Endothelial cell of umbilical vein (primary cell): ENCODE measurements at regions not wholly inside any gene's neighbourhood (a gene's known extent, or its start where the extent isn't known, plus 50 kb on each side); places are given as distances from the start of the nearest gene placed in this dataset.

Source experiments
- BruUV-seq: library from RNA; stranded (reverse); fragments of 400-500 nt; replicated peaks from 2 replicates; lab custom pipeline; 2021; lab: Mats Ljungman, UMichigan
- CTCF ChIA-PET: fragments of 300-600, 350-600 bp; sonication (Branson Sonifier 250); formaldehyde crosslinking; loops from one replicate; lab custom pipeline; 2021; ENCODE audit warnings: antibody characterized with exemption, inconsistent platforms; lab: Charles Lee
- POLR2A ChIA-PET: fragments of 300-600, 350-600 bp; sonication (Branson Sonifier 250); formaldehyde crosslinking; loops from one replicate; lab custom pipeline; 2021; ENCODE audit warnings: antibody characterized with exemption, inconsistent platforms; lab: Charles Lee
- DNase-seq: peaks from one replicate; pipeline ENCODE4 v3.0.0-alpha.2; 2011; ENCODE audit warnings: low read depth, low spot score
- FAIRE-seq: peaks from 2 replicates; lab custom pipeline; 2011; peaks lifted over from hg19 to GRCh38; lab: Jason Lieb, UNC
- H2AFZ ChIP-seq: 2 replicates; pipeline ENCODE4 v1.6.0; 2012; ENCODE audit warnings: low read depth, low read length, control low read depth, inconsistent platforms
- H3K27ac ChIP-seq: 2 replicates; pipeline ENCODE4 v1.5.1; 2011; ENCODE audit warnings: low read depth, mild to moderate bottlenecking, control low read depth, low read length, moderate library complexity; ENCODE audit not compliant: insufficient read depth
- H3K27me3 ChIP-seq, 2 experiments: 2 replicates each; pipeline versions ENCODE4 v1.6.0 to v1.6.1; 2011; ENCODE audit warnings: low read length in 2 of 2, mixed read lengths in 1 of 2; ENCODE audit not compliant: control insufficient read depth in 2 of 2, insufficient read depth in 2 of 2
- H3K36me3 ChIP-seq, 2 experiments: 2 replicates in 1 of 2; 3 replicates in 1 of 2; pipeline ENCODE4 v1.5.1; 2011; ENCODE audit warnings: low read length in 2 of 2, mild to moderate bottlenecking in 1 of 2, moderate library complexity in 1 of 2; ENCODE audit not compliant: control insufficient read depth in 2 of 2, insufficient read depth in 2 of 2; ENCODE audit errors: extremely low read depth in 1 of 2
- H3K4me1 ChIP-seq: 3 replicates; pipeline ENCODE4 v1.5.1; 2011; ENCODE audit warnings: mild to moderate bottlenecking, low read length; ENCODE audit not compliant: control insufficient read depth, insufficient read depth; ENCODE audit errors: extremely low read depth
- H3K4me2 ChIP-seq: 2 replicates; pipeline ENCODE4 v1.6.1; 2011; ENCODE audit warnings: low read length, control low read depth, mixed read lengths; ENCODE audit not compliant: insufficient read depth
- H3K4me3 ChIP-seq, 3 experiments: fragments of 200-600 bp in 1 of 3; sonication (generic), shearing (Covaris generic) in 1 of 3; replicated peaks in 1 of 3; 2 replicates each; pipeline ENCODE4 v1.5.1; 2011 to 2016; ENCODE audit warnings: control low read depth in 3 of 3, low read length in 3 of 3, mild to moderate bottlenecking in 2 of 3, inconsistent platforms in 1 of 3, low read depth in 1 of 3, moderate library complexity in 1 of 3; ENCODE audit not compliant: insufficient read depth in 1 of 3
- H3K79me2 ChIP-seq: 2 replicates; pipeline ENCODE4 v1.6.0; 2012; ENCODE audit warnings: low read length, inconsistent platforms; ENCODE audit not compliant: control insufficient read depth, insufficient read depth
- H3K9ac ChIP-seq: replicated peaks from 2 replicates; pipeline ENCODE3; 2011; ENCODE audit warnings: low read length, control low read depth; ENCODE audit not compliant: insufficient read depth; ENCODE audit errors: extremely low read depth
- H3K9me1 ChIP-seq: replicated peaks from 3 replicates; pipeline ENCODE4 v1.6.0; 2011; ENCODE audit warnings: mild to moderate bottlenecking, low read length; ENCODE audit not compliant: control insufficient read depth, insufficient read depth; ENCODE audit errors: extremely low read depth
- H3K9me3 ChIP-seq: replicated peaks from 2 replicates; pipeline ENCODE4 v1.5.1; 2012; ENCODE audit warnings: low read length, inconsistent platforms; ENCODE audit not compliant: control insufficient read depth, insufficient read depth
- H4K20me1 ChIP-seq: replicated peaks from 2 replicates; pipeline ENCODE3; 2011; ENCODE audit warnings: mild to moderate bottlenecking, low read length; ENCODE audit not compliant: control insufficient read depth, insufficient read depth; ENCODE audit errors: extremely low read depth
- EZH2 ChIP-seq: IDR thresholded peaks from 2 replicates; pipeline ENCODE4 v1.6.1; 2012; ENCODE audit warnings: borderline replicate concordance, low read depth, mild to moderate bottlenecking, moderate library complexity, low read length, inconsistent platforms; ENCODE audit not compliant: severe bottlenecking
- FOS ChIP-seq: IDR thresholded peaks from 2 replicates; pipeline ENCODE4 v1.6.1; 2011; ENCODE audit warnings: mild to moderate bottlenecking, low read length, moderate library complexity, borderline replicate concordance; ENCODE audit not compliant: insufficient read depth
- GATA2 ChIP-seq: IDR thresholded peaks from 2 replicates; pipeline ENCODE4 v1.7.0; 2011; ENCODE audit warnings: low read depth, mild to moderate bottlenecking, moderate library complexity, mixed read lengths, low read length; ENCODE audit not compliant: insufficient read length, insufficient read depth
- JUN ChIP-seq: IDR thresholded peaks from 2 replicates; pipeline ENCODE4 v1.6.1; 2011; ENCODE audit warnings: borderline replicate concordance, low read depth; ENCODE audit not compliant: insufficient read length, insufficient read depth
- POLR2A ChIP-seq: IDR thresholded peaks from 2 replicates; pipeline ENCODE4 v1.6.1; 2012; ENCODE audit warnings: low read depth, mild to moderate bottlenecking, control low read depth, low read length
- POLR2AphosphoS5 ChIP-seq: IDR thresholded peaks from 2 replicates; pipeline ENCODE4 v1.6.1; 2012; ENCODE audit warnings: low read depth, mild to moderate bottlenecking, control low read depth, low read length, moderate library complexity; ENCODE audit not compliant: insufficient read depth
- dilution Hi-C: fragments of 300-500 bp; cut with MboI; formaldehyde crosslinking; loops from one replicate; pipeline ENCODE4 v1.15.0; 2019; ENCODE audit warnings: low sequenced_read_pairs; ENCODE audit not compliant: extremely low pct_ligation_motif_present
- intact Hi-C: fragments of 100-400 bp; cut with micrococcal nuclease; formaldehyde crosslinking; loops from one replicate; pipeline ENCODE4 v1.10.0; 2022
- TF ChIP-seq, protein P1 (sequence below), 2 donors: IDR thresholded peaks; 1 replicate in 1 of 2; 2 replicates in 1 of 2; pipeline ENCODE4 v1.5.1; 2011; ENCODE audit warnings: low read length in 2 of 2, mild to moderate bottlenecking in 2 of 2, moderate library complexity in 2 of 2, control low read depth in 1 of 2, inconsistent platforms in 1 of 2, low read depth in 1 of 2; ENCODE audit not compliant: insufficient read depth in 1 of 2; ENCODE audit errors: extremely low read depth in 1 of 2
- TF ChIP-seq, protein P2 (sequence below): IDR thresholded peaks from 2 replicates; pipeline ENCODE4 v1.6.1; 2011; ENCODE audit not compliant: insufficient read depth, insufficient read length

DNA sequence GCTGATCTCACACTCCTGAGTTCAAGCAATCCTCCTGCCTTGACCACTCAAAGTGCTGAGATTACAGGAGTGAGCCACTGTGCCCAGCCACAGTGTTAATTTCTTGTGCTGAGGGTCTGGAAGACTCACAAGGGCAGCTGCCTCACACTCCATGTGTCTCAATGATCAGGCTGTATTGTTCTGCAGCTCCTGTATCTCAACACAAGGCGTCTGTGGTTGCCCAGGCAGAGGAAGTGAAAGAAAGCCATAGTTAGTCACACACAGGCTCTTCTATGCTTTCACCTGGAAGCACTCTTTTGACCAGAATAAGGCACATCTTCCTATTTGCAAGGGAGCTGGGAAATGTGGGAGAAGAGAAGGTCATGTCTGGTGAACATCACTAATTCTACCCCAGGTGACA, 107.3 kb upstream of the ZNF507 start:
- no peaks in the 10 kb centered on the region for H3K9me1 ChIP-seq
- no peaks in the 10 kb centered on the region for H3K36me3 ChIP-seq
- no peaks in the 10 kb centered on the region for H3K4me1 ChIP-seq
- no TSS peak for BruUV-seq
- FAIRE-seq (no peak), DNase-seq (no peak)
- ChIA-PET CTCF (interaction anchor here (1.7 kb wide), 1 partner anchor 14 kb away, joined by 5 read pairs; no protein-coding TSS in a partner anchor), POLR2A (no interaction called here)
- TF ChIP-seq GATA2 = no peak
- TF ChIP-seq EZH2 = no peak
- TF ChIP-seq POLR2AphosphoS5 = no peak
- TF ChIP-seq, protein P1, sequence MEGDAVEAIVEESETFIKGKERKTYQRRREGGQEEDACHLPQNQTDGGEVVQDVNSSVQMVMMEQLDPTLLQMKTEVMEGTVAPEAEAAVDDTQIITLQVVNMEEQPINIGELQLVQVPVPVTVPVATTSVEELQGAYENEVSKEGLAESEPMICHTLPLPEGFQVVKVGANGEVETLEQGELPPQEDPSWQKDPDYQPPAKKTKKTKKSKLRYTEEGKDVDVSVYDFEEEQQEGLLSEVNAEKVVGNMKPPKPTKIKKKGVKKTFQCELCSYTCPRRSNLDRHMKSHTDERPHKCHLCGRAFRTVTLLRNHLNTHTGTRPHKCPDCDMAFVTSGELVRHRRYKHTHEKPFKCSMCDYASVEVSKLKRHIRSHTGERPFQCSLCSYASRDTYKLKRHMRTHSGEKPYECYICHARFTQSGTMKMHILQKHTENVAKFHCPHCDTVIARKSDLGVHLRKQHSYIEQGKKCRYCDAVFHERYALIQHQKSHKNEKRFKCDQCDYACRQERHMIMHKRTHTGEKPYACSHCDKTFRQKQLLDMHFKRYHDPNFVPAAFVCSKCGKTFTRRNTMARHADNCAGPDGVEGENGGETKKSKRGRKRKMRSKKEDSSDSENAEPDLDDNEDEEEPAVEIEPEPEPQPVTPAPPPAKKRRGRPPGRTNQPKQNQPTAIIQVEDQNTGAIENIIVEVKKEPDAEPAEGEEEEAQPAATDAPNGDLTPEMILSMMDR (IDR thresholded peaks at IDR 0.05; ENCODE audit: extremely low read depth in 1 of 2, insufficient read depth in 1 of 2, low read depth in 1 of 2, low read length in 2 of 2) = no peak
- no peak for TF ChIP-seq FOS
- no peak for TF ChIP-seq POLR2A
- TF ChIP-seq, protein P2, sequence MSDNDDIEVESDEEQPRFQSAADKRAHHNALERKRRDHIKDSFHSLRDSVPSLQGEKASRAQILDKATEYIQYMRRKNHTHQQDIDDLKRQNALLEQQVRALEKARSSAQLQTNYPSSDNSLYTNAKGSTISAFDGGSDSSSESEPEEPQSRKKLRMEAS = no peak
- no peak for TF ChIP-seq JUN
- no peak overlapping the region for H2AFZ ChIP-seq
- no peak overlapping the region for H3K9ac ChIP-seq
- dilution Hi-C loops = no loop called here
- no peaks in the 10 kb centered on the region for H3K9me3 ChIP-seq
- no peak overlapping the region for H3K4me2 ChIP-seq
- no peaks in the 10 kb centered on the region for H3K79me2 ChIP-seq
- H4K20me1 ChIP-seq = no peaks in the 10 kb centered on the region
- no peak overlapping the region for H3K4me3 ChIP-seq
- intact Hi-C loops = no loop called here
- no peaks in the 10 kb centered on the region for H3K27me3 ChIP-seq
- no peak overlapping the region for H3K27ac ChIP-seq
